NCI-H128 (cell line): ENCODE measurements at regions not wholly inside any gene's neighbourhood (a gene's known extent, or its start where the extent isn't known, plus 50 kb on each side); places are given as distances from the start of the nearest gene placed in this dataset.

Experiments used
- DNase-seq: peaks from one replicate; lab custom pipeline; 2025; ENCODE audit not compliant: unreplicated experiment; lab: John Stamatoyannopoulos, UW

DNA sequence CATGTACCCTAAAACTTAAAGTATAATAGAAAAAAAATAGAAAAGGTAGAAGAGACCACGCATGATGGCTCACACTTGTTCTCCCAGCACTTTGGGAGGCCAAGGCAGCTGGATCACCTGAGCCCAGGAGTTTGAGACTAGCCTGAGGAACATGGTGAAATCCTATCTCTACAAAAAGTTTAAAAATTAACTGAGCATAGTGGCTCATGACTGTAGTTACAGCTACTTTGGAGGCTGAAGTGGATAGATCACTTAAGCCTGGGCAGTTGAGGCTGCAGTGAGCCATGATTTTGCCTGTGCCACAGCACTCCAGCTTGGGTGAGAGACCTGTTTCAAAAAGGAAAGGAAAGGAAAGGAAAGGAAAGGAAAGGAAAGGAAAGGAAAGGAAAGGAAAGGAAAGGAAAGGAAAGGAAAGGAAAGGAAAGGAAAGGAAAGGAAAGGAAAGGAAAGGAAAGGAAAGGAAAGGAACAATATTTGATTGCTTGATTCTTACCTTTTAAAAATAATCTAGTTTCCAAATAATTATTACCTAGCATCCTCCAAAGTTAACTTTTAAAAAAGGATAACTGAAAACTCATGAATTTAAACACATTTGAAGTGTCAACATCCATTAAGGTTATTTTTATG lies 99.9 kb upstream of the PAX6 start:
- DNase-seq: no peak

DNA sequence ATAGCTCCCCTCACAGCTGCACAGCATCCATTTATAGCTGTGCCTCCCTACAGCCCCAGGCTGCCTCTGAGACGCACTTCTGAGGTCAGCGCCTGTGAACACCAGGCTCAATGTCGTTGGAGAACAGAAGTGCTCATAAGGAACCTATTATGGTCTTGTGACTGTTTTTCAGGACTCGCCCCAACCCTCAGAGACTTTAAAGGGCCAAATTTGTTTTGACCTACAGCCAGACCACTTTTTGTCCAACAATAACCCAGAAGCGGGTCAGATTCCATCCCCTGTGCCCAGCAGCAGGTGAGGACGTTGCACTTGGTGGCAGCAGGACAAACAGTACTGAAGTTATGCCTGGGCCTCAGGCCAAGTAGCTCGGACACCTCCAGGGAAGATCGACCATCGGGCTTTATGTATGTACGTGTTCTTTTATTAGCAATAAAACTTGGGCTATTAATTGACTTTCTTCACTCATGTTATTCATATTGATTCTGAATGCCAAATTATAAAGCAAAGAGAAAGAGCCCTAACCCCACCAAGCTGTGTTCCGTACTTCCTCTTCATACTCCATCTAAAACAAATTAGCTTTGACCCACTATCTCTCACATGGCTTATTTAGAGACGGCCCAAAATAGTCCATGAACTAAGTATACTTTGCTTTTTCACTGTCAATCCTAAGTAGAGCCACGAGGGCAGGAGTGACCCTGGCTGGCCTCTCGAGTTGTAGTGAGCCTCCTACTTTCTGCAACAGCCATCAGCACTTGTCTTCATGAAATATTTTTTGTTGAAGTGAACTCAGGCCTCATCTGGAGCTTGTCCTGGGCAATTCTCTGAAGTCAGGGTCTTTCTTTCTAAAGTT lies 92.3 kb upstream of the PAX6 start:
- DNase-seq: no peak

DNA sequence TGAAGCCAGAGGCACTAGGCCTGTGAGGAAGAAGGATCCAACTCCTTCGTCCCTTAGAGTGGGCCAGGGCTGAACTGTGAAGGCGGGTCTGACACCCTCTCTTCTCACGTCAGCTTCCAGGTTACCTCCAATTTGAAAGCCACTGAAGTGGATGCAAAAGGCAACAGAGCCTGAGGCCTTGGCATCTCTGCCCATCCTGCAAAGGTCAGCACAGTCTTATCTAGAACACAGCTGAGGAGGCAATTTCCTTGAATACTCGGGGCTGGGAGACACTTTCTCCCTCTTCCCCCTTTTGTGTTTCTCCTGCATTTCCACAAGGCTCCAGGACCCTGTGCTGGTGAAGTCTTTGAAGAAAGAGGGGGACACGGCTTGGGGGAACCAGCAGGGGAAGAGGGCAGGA lies 91.6 kb upstream of the PAX6 start:
- no peak for DNase-seq

GRCh38 chr11:31895926-31896325 lies 84.8 kb upstream of the PAX6 start:
- DNase-seq: no peak

- no peak for DNase-seq
Observed at GRCh38 chr11:31887180-31887579, 76.1 kb upstream of the PAX6 start.

DNA sequence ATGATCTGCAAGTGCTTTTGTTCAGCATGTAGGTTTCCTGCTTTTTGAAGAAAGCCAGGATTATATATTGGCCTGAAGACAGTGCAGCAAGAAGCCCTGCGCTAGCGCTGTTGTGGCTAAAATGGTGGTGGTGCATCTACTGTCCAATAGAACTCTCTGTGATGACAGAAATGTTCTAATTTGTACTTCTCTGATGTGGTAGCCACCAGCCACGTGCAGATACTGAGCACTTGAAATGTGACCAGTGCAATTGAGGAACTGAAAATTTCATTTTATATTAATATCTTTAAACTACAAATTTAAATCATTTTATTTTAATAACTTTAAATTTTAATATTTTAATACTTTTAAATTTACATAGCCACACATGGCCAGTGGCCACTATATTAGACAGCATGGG lies 73.0 kb upstream of the PAX6 start:
- DNase-seq: no peak

GRCh38 chr11:31883435-31883834 lies 72.3 kb upstream of the PAX6 start:
- DNase-seq: no peak

GRCh38 chr11:31882951-31883392 lies 71.8 kb upstream of the PAX6 start:
- DNase-seq: no peak

GRCh38 chr11:31881825-31882224 lies 70.7 kb upstream of the PAX6 start:
- no peak for DNase-seq

DNA sequence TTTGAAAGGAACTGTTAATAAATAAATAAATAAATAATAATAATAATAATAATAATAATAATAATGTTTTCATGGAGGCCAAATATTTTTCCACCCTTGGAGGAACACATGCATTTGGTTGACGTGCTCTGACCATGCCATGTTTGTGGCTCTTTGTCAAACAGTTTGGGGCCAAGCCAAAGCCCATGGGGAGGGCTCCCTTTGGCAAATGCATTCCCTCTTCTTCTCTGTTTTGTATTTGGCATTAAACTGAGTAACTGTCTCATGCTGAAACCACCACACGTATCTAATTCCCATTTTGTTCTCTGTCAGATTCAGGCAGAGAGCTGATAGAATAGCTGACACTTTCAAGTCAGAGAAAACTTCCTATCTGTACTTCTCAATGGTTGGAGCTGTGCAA lies 68.6 kb upstream of the PAX6 start:
- DNase-seq: no peak

GRCh38 chr11:31877863-31878262 lies 66.7 kb upstream of the PAX6 start:
- no peak for DNase-seq

DNA sequence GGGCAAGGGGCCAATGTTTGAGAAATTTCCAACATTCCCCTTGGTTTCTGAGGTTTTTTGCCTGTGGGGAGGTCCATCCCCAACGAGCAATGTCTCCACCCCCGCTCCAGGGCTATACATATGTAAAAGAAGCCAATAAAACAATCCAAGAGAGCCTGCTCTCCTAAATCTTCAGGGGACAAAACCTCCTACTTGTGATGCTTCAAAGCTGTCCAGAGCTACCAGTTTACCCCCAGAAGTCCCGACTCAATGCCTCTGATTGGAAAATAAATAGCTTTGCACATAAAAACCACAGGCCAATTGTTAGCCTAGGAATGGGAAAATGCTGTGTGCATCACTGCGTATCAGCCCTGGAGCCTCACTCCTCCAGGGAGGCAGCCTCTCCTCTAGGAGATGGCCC lies 66.0 kb upstream of the PAX6 start:
- DNase-seq: no peak

DNA sequence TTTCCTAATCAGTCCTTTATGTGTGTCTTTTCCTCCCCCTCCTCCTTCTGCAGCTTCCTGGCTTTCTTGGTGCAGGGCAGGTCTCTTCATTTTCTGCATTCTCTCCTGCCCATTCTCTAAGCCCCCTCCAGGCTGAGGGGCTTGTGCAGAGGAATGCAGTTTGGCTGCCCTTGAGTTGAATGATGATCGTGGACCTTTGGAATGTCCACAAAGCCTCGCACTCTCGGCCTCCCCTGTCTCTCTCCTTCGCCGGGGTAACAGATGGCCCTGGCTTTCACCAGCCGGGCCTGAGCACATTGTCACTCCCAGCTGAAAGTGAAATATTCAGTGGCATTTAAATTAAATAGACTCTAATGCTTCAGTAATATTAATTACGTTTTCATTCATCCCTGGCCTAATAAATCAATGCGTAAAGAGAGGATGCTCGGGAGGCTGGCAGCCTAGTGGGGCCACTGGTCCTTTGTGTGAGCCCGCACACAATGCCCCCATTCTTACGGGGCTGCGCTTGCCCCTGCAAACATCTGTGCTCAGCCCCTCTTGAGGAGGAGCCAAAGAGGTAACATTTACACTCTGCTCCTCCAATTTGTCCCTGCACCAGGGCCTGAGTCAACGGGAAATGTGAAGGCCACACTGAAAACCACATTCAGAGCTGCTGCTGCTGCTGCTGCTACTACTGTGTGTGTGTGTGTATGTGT lies 64.9 kb upstream of the PAX6 start:
- no peak for DNase-seq

- DNase-seq: no peak
Observed at GRCh38 chr11:31874631-31875191, 63.6 kb upstream of the PAX6 start.

- DNase-seq: no peak
Observed at GRCh38 chr11:31873124-31873523, 62.0 kb upstream of the PAX6 start.

DNA sequence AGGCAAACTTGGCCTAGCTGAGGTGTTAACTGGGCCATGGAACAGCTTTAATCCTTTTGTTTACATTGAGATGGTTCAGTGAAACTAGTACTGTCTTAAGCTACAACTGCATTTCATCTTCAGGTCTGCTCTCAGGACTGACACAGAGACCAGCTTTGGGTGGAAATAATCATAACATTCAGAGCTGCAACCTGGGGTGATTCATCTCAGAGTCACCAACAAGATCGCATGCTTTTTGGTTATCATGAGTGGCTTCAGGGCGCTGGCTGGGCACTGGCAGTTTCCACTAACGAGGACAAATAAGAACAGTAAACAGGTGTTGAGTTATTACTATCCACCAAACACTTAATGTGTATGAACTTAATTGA lies 60.9 kb upstream of the PAX6 start:
- DNase-seq: no peak

DNA sequence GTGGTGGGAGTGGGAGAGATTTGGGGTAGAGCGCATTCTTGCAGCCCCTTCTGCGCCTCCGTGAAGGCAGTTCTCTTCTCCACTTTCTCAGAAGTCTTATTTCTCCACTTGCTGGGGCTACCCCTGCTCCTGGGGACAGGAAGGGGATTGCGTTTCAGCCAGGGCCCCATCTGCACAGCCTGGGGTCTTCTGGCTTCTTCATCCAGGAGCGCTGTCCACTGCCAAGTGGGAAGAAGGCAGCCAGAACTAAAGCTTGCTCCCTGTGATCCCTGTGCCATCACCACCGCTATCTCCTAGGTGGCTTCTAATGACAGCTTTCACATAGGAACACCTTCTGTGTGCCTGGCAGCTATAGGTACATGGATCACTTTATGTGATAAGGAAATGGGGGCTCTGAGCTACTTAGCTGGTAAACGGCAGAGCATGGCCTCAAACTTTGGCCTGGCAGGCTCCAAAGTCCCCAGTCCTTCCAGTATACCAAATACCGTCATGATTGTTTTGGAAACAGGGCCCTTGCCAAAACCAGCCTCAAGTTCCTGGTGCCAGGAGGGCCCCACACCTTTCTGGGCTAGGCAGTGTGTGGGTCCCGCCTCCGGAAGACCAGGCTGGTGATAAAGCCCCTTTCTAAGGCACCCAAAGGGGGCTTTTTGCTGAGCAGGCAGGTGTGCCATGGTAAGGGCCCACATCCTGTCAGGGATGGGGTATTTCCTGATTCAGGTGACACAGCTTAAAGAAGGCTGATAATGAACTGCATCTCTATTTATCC lies 60.4 kb upstream of the PAX6 start:
- no peak for DNase-seq

DNA sequence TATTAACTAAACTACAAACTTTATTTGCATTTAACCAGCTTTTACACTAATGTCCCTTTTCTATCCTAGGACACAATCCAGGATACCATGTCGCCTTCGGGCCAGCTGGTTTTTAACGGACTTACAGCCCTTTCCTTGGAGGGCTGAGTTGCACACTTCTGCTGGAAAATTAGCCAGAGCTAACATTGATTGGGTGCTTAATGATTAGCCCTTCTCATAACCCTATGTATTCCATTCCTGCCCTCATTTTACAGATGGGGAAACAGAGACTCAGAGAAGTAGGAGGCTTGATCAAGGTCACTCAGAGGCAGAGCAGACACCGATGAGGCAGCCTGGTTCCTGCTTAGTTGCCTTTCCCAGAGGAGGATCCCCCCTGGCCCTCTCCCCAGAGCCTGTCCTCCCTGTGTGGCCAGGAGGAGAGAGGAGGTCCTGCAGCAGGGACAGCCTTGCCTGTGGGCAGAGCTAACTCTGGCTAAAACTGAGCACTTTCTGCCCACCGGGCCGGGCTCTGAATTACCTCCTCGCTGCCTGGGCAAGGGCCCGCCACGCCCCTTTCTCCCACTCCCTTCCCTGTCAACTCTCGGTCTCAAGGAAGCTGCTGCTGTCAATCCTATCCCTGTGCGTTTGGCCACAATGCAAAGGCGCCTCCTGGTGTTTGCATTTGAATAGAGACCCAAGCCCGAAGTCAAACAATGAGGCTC lies 59.6 kb upstream of the PAX6 start:
- DNase-seq: peak; percentile 30

- no peak for DNase-seq
Observed at GRCh38 chr11:31869986-31870385, 58.9 kb upstream of the PAX6 start.

- no peak for DNase-seq
Observed at GRCh38 chr11:31865606-31866300, 54.6 kb upstream of the PAX6 start.
